ENCODE measurements at regions not wholly inside any gene's neighbourhood (a gene's known extent, or its start where the extent isn't known, plus 50 kb on each side); places are given as distances from the start of the nearest gene placed in this dataset.

GRCh38 chr4:65066106-65066505, 604.2 kb downstream of the EPHA5 start:
- TF ChIP-seq POLR2A (IDR thresholded peaks at IDR 0.05) (no peak), CTCF (IDR thresholded peaks at IDR 0.05) (no peak)

Data from uterus (tissue), 2 donors.